ENCODE measurements at regions not wholly inside any gene's neighbourhood (a gene's known extent, or its start where the extent isn't known, plus 50 kb on each side); places are given as distances from the start of the nearest gene placed in this dataset.

GRCh38 chr5:145110181-145110580, 725.0 kb downstream of the PRELID2 start:
- H3K27me3 ChIP-seq: no peaks in the 10 kb centered on the region
- TF ChIP-seq POLR2A (IDR thresholded peaks at IDR 0.05) (no peak), CTCF (IDR thresholded peaks at IDR 0.05) (no peak)
- intact Hi-C loops (cut with DNase I): no loop called here
- no peaks in the 10 kb centered on the region for H3K4me1 ChIP-seq (replicated peaks in 1 of 2)
- H3K27ac ChIP-seq: no peak overlapping the region
- no peaks in the 10 kb centered on the region for H3K36me3 ChIP-seq (replicated peaks in 1 of 2)
- DNase-seq: no peak
- WGBS, 4 donors: 80 to 87% (median 85%) methylated on average over 5 of the region's 5 CpGs
- H3K4me3 ChIP-seq: no peak overlapping the region
- H3K9me3 ChIP-seq (replicated peaks in 1 of 3): no peaks in the 10 kb centered on the region

- intact Hi-C loops (cut with DNase I): no loop called here
- no peak for DNase-seq
- Histone ChIP-seq H3K27ac (no peak overlapping the region), H3K36me3 (replicated peaks in 1 of 2) (no peaks in the 10 kb centered on the region), H3K27me3 (no peaks in the 10 kb centered on the region), H3K9me3 (replicated peaks in 1 of 3) (no peaks in the 10 kb centered on the region), H3K4me3 (no peak overlapping the region), H3K4me1 (replicated peaks in 1 of 2) (no peaks in the 10 kb centered on the region)
- TF ChIP-seq CTCF (IDR thresholded peaks at IDR 0.05): no peak
- no peak for TF ChIP-seq POLR2A (IDR thresholded peaks at IDR 0.05)
- 86 to 91% (median 89%) methylated on average over 3 of the region's 3 CpGs for WGBS, 4 donors
Measured at GRCh38 chr5:145105384-145105783, 729.8 kb downstream of the PRELID2 start.

DNA sequence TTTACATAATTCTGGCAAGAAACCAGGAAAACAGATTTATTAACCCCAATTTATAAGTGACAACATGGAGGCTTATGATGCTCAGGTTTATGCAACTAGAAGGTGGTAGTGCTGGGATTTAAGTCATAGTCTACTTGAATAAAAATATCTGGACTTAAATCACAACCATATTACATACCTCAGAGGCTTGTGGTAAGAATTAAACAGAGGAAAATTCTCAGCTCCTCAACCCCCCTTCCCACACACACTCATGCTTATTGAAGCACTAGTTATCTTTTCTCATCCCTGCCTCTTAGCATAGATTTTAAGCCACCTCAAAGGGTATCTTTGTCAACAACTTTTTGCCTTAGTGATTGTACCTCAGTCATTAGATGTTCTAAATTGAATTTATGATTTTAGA, 731.0 kb downstream of the PRELID2 start:
- H3K27me3 ChIP-seq: no peaks in the 10 kb centered on the region
- TF ChIP-seq CTCF (IDR thresholded peaks at IDR 0.05) (no peak), POLR2A (IDR thresholded peaks at IDR 0.05) (no peak)
- no peak for DNase-seq
- no peak overlapping the region for H3K4me3 ChIP-seq
- H3K4me1 ChIP-seq (replicated peaks in 1 of 2): no peaks in the 10 kb centered on the region
- H3K27ac ChIP-seq: no peak overlapping the region
- intact Hi-C loops (cut with DNase I): no loop called here
- H3K9me3 ChIP-seq (replicated peaks in 1 of 3): no peaks in the 10 kb centered on the region
- no peaks in the 10 kb centered on the region for H3K36me3 ChIP-seq (replicated peaks in 1 of 2)

- Histone ChIP-seq H3K9me3 (replicated peaks in 1 of 3) (no peaks in the 10 kb centered on the region), H3K36me3 (replicated peaks in 1 of 2) (no peaks in the 10 kb centered on the region), H3K27ac (no peak overlapping the region), H3K4me1 (replicated peaks in 1 of 2) (no peaks in the 10 kb centered on the region), H3K27me3 (no peaks in the 10 kb centered on the region), H3K4me3 (no peak overlapping the region)
- intact Hi-C loops (cut with DNase I): no loop called here
- TF ChIP-seq POLR2A (IDR thresholded peaks at IDR 0.05): no peak
- no peak for TF ChIP-seq CTCF (IDR thresholded peaks at IDR 0.05)
- 71 to 79% (median 74%) methylated on average over 3 of the region's 3 CpGs for WGBS, 4 donors
- DNase-seq: no peak
Measured at GRCh38 chr5:145101246-145101645, 733.9 kb downstream of the PRELID2 start.
